WI38 (cell line): ENCODE measurements at regions not wholly inside any gene's neighbourhood (a gene's known extent, or its start where the extent isn't known, plus 50 kb on each side); places are given as distances from the start of the nearest gene placed in this dataset.
"Not testable (repeated sequence)": the region's sequence is repeated elsewhere in the genome, so short reads cannot be mapped to it uniquely, and the experiment has no call there.

ENCODE experiments used
- H3K4me3 ChIP-seq: 2 replicates; pipeline ENCODE4 v1.5.1; 2011; ENCODE audit warnings: low read depth, mild to moderate bottlenecking, control low read depth, low read length
- CTCF ChIP-seq: IDR thresholded peaks from 2 replicates; pipeline ENCODE4 v1.5.1; 2012; ENCODE audit warnings: low read depth, mild to moderate bottlenecking, control low read depth, low read length

DNA sequence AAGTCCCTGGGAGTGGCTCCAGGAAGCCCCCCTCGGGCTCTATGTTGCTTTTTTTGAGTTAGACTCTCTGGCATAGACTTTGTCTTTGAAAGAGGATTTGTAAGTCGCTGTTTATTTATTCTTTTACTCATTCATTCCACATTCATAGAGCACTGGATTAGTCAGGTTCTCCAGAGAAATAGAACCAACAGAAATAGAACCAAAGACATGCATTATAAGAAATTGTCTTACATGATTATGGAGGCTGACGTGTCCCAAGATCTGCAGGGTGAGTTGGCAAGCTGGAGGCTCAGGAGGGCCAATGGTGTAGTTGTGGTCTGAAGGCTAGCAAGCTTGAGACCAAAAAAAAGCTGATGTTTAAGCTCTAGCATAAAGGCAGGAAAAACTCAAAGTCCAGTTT is 98.3 kb upstream of the CHD6 start:
- H3K4me3 ChIP-seq = no peak overlapping the region
- no peak for TF ChIP-seq CTCF

- H3K4me3 ChIP-seq = no peak overlapping the region
- TF ChIP-seq CTCF = no peak
Measured at GRCh38 chr20:41715526-41715925, 97.3 kb upstream of the CHD6 start.

GRCh38 chr20:41714030-41714429 is 95.9 kb upstream of the CHD6 start:
- no peak for TF ChIP-seq CTCF
- H3K4me3 ChIP-seq = no peak overlapping the region

- TF ChIP-seq CTCF = no peak
- no peak overlapping the region for H3K4me3 ChIP-seq
Measured at GRCh38 chr20:41704896-41705295, 86.7 kb upstream of the CHD6 start.

DNA sequence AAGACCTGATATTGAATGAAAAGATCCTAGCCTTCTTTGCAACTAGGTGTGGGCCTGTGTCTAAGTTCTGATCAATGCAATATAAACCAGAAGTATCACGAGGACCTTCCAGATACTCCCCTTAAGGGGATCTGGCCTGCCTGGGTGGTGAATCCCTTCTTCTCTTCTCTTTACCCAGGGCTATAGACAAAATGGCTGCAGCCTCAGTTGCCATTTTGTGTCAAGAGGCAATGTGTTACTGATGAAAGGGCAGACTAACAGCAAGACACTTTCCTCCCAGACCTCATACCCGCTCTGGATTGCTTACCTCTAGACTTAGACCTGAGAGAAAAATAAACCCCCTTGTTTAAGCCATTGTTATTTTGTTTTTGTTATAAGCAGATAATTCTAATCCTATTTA is 84.5 kb upstream of the CHD6 start:
- H3K4me3 ChIP-seq = no peak overlapping the region
- TF ChIP-seq CTCF = no peak

- no peak for TF ChIP-seq CTCF
- H3K4me3 ChIP-seq = no peak overlapping the region
Measured at GRCh38 chr20:41701588-41702348, 83.6 kb upstream of the CHD6 start.

- not testable (repeated sequence) for H3K4me3 ChIP-seq
Measured at GRCh38 chr20:41699673-41700072, 81.5 kb upstream of the CHD6 start.
